Vagina (tissue), 2 donors: ENCODE measurements at regions not wholly inside any gene's neighbourhood (a gene's known extent, or its start where the extent isn't known, plus 50 kb on each side); places are given as distances from the start of the nearest gene placed in this dataset.

Experiments used
- POLR2A ChIP-seq, 2 donors: fragments of 450-650 bp; IDR thresholded peaks; one replicate each; pipeline ENCODE4 v1.6.1; 2017; ENCODE audit warnings: antibody characterized with exemption in 2 of 2, mild to moderate bottlenecking in 2 of 2, moderate library complexity in 2 of 2
- TF ChIP-seq, protein P1 (sequence below), 3 experiments: fragments of 450-650 bp in 2 of 3; fragments of 200-600 bp in 1 of 3; sonication (generic) in 1 of 3; IDR thresholded peaks; one replicate each; pipeline ENCODE4 v1.5.1; 2017 to 2019; ENCODE audit warnings: antibody characterized with exemption in 3 of 3, mild to moderate bottlenecking in 2 of 3, moderate library complexity in 2 of 3

DNA sequence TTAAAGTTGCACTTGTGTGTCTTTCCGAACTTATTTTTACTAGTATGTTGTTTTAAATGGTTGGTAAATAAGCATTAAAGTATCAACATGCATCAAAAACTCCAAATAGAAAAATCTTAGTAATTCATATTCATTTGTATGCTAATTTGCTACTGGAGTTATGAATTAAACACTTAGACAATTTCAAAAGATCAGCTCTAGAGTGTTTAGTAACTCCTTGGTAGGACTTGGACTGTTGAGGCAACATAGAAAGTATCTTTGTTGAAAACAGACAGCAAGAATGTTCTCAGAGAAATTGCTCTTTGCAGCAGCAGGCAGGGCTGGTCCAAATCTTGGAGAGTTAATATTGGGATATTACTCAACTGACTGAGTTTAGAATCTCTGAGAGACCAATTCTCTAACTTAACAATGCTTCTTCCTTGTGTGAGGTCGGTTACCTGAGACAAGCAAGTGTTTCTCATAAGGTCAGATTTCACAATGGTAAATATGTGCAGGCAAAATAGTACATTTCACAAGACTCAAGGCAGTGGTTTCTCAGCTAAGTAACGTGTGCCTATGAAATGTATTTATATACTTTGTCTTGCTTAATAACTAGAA is 147.8 kb upstream of the IL12A start:
- TF ChIP-seq, protein P1, sequence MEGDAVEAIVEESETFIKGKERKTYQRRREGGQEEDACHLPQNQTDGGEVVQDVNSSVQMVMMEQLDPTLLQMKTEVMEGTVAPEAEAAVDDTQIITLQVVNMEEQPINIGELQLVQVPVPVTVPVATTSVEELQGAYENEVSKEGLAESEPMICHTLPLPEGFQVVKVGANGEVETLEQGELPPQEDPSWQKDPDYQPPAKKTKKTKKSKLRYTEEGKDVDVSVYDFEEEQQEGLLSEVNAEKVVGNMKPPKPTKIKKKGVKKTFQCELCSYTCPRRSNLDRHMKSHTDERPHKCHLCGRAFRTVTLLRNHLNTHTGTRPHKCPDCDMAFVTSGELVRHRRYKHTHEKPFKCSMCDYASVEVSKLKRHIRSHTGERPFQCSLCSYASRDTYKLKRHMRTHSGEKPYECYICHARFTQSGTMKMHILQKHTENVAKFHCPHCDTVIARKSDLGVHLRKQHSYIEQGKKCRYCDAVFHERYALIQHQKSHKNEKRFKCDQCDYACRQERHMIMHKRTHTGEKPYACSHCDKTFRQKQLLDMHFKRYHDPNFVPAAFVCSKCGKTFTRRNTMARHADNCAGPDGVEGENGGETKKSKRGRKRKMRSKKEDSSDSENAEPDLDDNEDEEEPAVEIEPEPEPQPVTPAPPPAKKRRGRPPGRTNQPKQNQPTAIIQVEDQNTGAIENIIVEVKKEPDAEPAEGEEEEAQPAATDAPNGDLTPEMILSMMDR (IDR thresholded peaks at IDR 0.05): no peak
- no peak for TF ChIP-seq POLR2A (IDR thresholded peaks at IDR 0.05)
